ENCODE measurements at regions not wholly inside any gene's neighbourhood (a gene's known extent, or its start where the extent isn't known, plus 50 kb on each side); places are given as distances from the start of the nearest gene placed in this dataset.

GRCh38 chr9:81037889-81038288, 651.5 kb downstream of the TLE1 start:
- H3K79me2 ChIP-seq (ENCODE audit: control insufficient read depth, insufficient read depth, low read length), result no peaks in the 10 kb centered on the region
- BruUV-seq (replicated peaks), result no TSS peak
- H3K9me1 ChIP-seq (replicated peaks; ENCODE audit: control insufficient read depth, extremely low read depth, insufficient read depth, low read length), result no peaks in the 10 kb centered on the region
- no peak for DNase-seq (ENCODE audit: low read depth, low spot score)
- no peak overlapping the region for H3K4me3 ChIP-seq (replicated peaks in 1 of 3; ENCODE audit: insufficient read depth in 1 of 3, low read depth in 1 of 3, low read length in 3 of 3)
- intact Hi-C loops (cut with micrococcal nuclease), result no loop called here
- TF ChIP-seq EZH2 (IDR thresholded peaks at IDR 0.05; ENCODE audit: borderline replicate concordance, low read depth, low read length, severe bottlenecking), result no peak
- TF ChIP-seq MYC (IDR thresholded peaks at IDR 0.05; ENCODE audit: low read depth, low read length), result no peak
- TF ChIP-seq POLR2AphosphoS5 (IDR thresholded peaks at IDR 0.05; ENCODE audit: insufficient read depth, low read depth, low read length), result no peak
- TF ChIP-seq POLR2A (IDR thresholded peaks at IDR 0.05; ENCODE audit: low read depth, low read length), result no peak
- no peak for TF ChIP-seq GATA2 (IDR thresholded peaks at IDR 0.05; ENCODE audit: insufficient read depth, insufficient read length, low read depth, low read length)
- no peak for TF ChIP-seq MAX (IDR thresholded peaks at IDR 0.05; ENCODE audit: insufficient read depth, insufficient read length)
- no peak for TF ChIP-seq JUN (IDR thresholded peaks at IDR 0.05; ENCODE audit: borderline replicate concordance, insufficient read depth, insufficient read length, low read depth)
- TF ChIP-seq FOS (IDR thresholded peaks at IDR 0.05; ENCODE audit: borderline replicate concordance, insufficient read depth, low read length), result no peak
- TF ChIP-seq CTCF (IDR thresholded peaks at IDR 0.05; ENCODE audit: extremely low read depth in 1 of 2, insufficient read depth in 1 of 2, low read depth in 1 of 2, low read length in 2 of 2), result no peak
- H4K20me1 ChIP-seq (replicated peaks; ENCODE audit: control insufficient read depth, extremely low read depth, insufficient read depth, low read length), result no peaks in the 10 kb centered on the region
- H3K27me3 ChIP-seq (ENCODE audit: control insufficient read depth in 2 of 2, insufficient read depth in 2 of 2, low read length in 2 of 2), result no peaks in the 10 kb centered on the region
- no peaks in the 10 kb centered on the region for H3K4me1 ChIP-seq (ENCODE audit: control insufficient read depth, extremely low read depth, insufficient read depth, low read length)
- H2AFZ ChIP-seq (ENCODE audit: low read depth, low read length), result no peak overlapping the region
- CTCF ChIA-PET, result no interaction called here
- H3K27ac ChIP-seq (ENCODE audit: insufficient read depth, low read depth, low read length), result no peak overlapping the region
- H3K9ac ChIP-seq (replicated peaks; ENCODE audit: extremely low read depth, insufficient read depth, low read length), result no peak overlapping the region
- dilution Hi-C loops (cut with MboI; ENCODE audit: extremely low pct_ligation_motif_present, low sequenced_read_pairs), result no loop called here
- FAIRE-seq, result no peak
- no peaks in the 10 kb centered on the region for H3K9me3 ChIP-seq (replicated peaks; ENCODE audit: control insufficient read depth, insufficient read depth, low read length)
- H3K4me2 ChIP-seq (ENCODE audit: insufficient read depth, low read length), result no peak overlapping the region
- POLR2A ChIA-PET, result no interaction called here
- no peaks in the 10 kb centered on the region for H3K36me3 ChIP-seq (ENCODE audit: control insufficient read depth in 2 of 2, extremely low read depth in 1 of 2, insufficient read depth in 2 of 2, low read length in 2 of 2)
